ENCODE measurements at regions not wholly inside any gene's neighbourhood (a gene's known extent, or its start where the extent isn't known, plus 50 kb on each side); places are given as distances from the start of the nearest gene placed in this dataset.
"Not testable (repeated sequence)": the region's sequence is repeated elsewhere in the genome, so short reads cannot be mapped to it uniquely, and the experiment has no call there.

- WGBS, result 64% methylated on average over 5 of the region's 5 CpGs
- Histone ChIP-seq H3K27ac (ENCODE audit: low read depth) (no peak overlapping the region), H3K36me3 (ENCODE audit: insufficient read depth) (no peaks in the 10 kb centered on the region), H3K4me3 (ENCODE audit: low read depth, low read length) (no peak overlapping the region), H3K4me1 (ENCODE audit: insufficient read depth) (no peaks in the 10 kb centered on the region)
- DNase-seq (ENCODE audit: extremely low spot score), result no peak
These were observed 260.8 kb downstream of the CGGBP1 start for GRCh38 chr3:87797872-87798566.

- H3K27ac ChIP-seq (ENCODE audit: low read depth), result no peak overlapping the region
- no peaks in the 10 kb centered on the region for H3K36me3 ChIP-seq (ENCODE audit: insufficient read depth)
- WGBS, result 68% methylated on average over 3 of the region's 3 CpGs
- H3K4me1 ChIP-seq (ENCODE audit: insufficient read depth), result no peaks in the 10 kb centered on the region
- H3K4me3 ChIP-seq (ENCODE audit: low read depth, low read length), result no peak overlapping the region
- DNase-seq (ENCODE audit: extremely low spot score), result no peak
These were observed 262.0 kb downstream of the CGGBP1 start for GRCh38 chr3:87796843-87797185.

GRCh38 chr3:87796137-87796842 lies 262.5 kb downstream of the CGGBP1 start:
- 17% methylated on average over 2 of the region's 2 CpGs for WGBS
- no peaks in the 10 kb centered on the region for H3K36me3 ChIP-seq (ENCODE audit: insufficient read depth)
- no peak for DNase-seq (ENCODE audit: extremely low spot score)
- H3K4me1 ChIP-seq (ENCODE audit: insufficient read depth), result no peaks in the 10 kb centered on the region
- no peak overlapping the region for H3K4me3 ChIP-seq (ENCODE audit: low read depth, low read length)
- no peak overlapping the region for H3K27ac ChIP-seq (ENCODE audit: low read depth)

- WGBS, result 58% methylated on average over 1 of the region's 1 CpG
- DNase-seq (ENCODE audit: extremely low spot score), result no peak
- no peak overlapping the region for H3K27ac ChIP-seq (ENCODE audit: low read depth)
- H3K4me1 ChIP-seq (ENCODE audit: insufficient read depth), result no peaks in the 10 kb centered on the region
- no peak overlapping the region for H3K4me3 ChIP-seq (ENCODE audit: low read depth, low read length)
- H3K36me3 ChIP-seq (ENCODE audit: insufficient read depth), result no peaks in the 10 kb centered on the region
These were observed 263.1 kb downstream of the CGGBP1 start for GRCh38 chr3:87795701-87796100.

GRCh38 chr3:87793337-87793877 lies 265.4 kb downstream of the CGGBP1 start:
- H3K27ac ChIP-seq (ENCODE audit: low read depth), result no peak overlapping the region
- 10% methylated on average over 17 of the region's 17 CpGs for WGBS
- H3K4me3 ChIP-seq (ENCODE audit: low read depth, low read length), result peak overlapping the region; percentile 30
- H3K4me1 ChIP-seq (ENCODE audit: insufficient read depth), result no peaks in the 10 kb centered on the region
- no peak for DNase-seq (ENCODE audit: extremely low spot score)
- no peaks in the 10 kb centered on the region for H3K36me3 ChIP-seq (ENCODE audit: insufficient read depth)

- peak within 1 kb of the TSS; percentile 30 for H3K4me3 ChIP-seq (ENCODE audit: low read depth, low read length)
- H3K27ac ChIP-seq (ENCODE audit: low read depth), result no peak within 1 kb of the TSS
These were observed 266.1 kb downstream of the CGGBP1 start, which contains the start of gene HTR1F for GRCh38 chr3:87792534-87793336. Gene HTR1F (plus strand): TSS chr3:87792706.

GRCh38 chr3:87792198-87792533 lies 266.6 kb downstream of the CGGBP1 start:
- 14% methylated on average over 10 of the region's 10 CpGs for WGBS
- H3K36me3 ChIP-seq (ENCODE audit: insufficient read depth), result no peaks in the 10 kb centered on the region
- DNase-seq (ENCODE audit: extremely low spot score), result no peak
- peak overlapping the region; percentile 30 for H3K4me3 ChIP-seq (ENCODE audit: low read depth, low read length)
- no peak overlapping the region for H3K27ac ChIP-seq (ENCODE audit: low read depth)
- H3K4me1 ChIP-seq (ENCODE audit: insufficient read depth), result no peaks in the 10 kb centered on the region

More at GRCh38 chr3:87792534-87793336, 266.1 kb downstream of the CGGBP1 start, which contains the start of gene HTR1F:
- under 1% methylated on average over 62 of the region's 62 CpGs for WGBS
- Histone ChIP-seq H3K4me1 (ENCODE audit: insufficient read depth) (no peaks in the 10 kb centered on the region), H3K36me3 (ENCODE audit: insufficient read depth) (no peaks in the 10 kb centered on the region)
- no peak for DNase-seq (ENCODE audit: extremely low spot score)

GRCh38 chr3:87791248-87792027 lies 267.4 kb downstream of the CGGBP1 start:
- 83% methylated on average over 9 of the region's 9 CpGs for WGBS
- Histone ChIP-seq H3K36me3 (ENCODE audit: insufficient read depth) (no peaks in the 10 kb centered on the region), H3K4me1 (ENCODE audit: insufficient read depth) (no peaks in the 10 kb centered on the region), H3K27ac (ENCODE audit: low read depth) (no peak overlapping the region), H3K4me3 (ENCODE audit: low read depth, low read length) (no peak overlapping the region)
- no peak for DNase-seq (ENCODE audit: extremely low spot score)

GRCh38 chr3:87789049-87789448 lies 269.8 kb downstream of the CGGBP1 start:
- H3K36me3 ChIP-seq (ENCODE audit: insufficient read depth); H3K4me1 ChIP-seq (ENCODE audit: insufficient read depth); DNase-seq (ENCODE audit: extremely low spot score); H3K4me3 ChIP-seq (ENCODE audit: low read depth, low read length); H3K27ac ChIP-seq (ENCODE audit: low read depth): not testable (repeated sequence)
- WGBS, result 80% methylated on average over 3 of the region's 3 CpGs

- Histone ChIP-seq H3K4me1 (ENCODE audit: insufficient read depth) (no peaks in the 10 kb centered on the region), H3K36me3 (ENCODE audit: insufficient read depth) (no peaks in the 10 kb centered on the region), H3K27ac (ENCODE audit: low read depth) (no peak overlapping the region), H3K4me3 (ENCODE audit: low read depth, low read length) (no peak overlapping the region)
- DNase-seq (ENCODE audit: extremely low spot score), result no peak
- 84% methylated on average over 4 of the region's 4 CpGs for WGBS
These were observed 270.3 kb downstream of the CGGBP1 start for GRCh38 chr3:87788516-87788915.

GRCh38 chr3:87780811-87781210 lies 278.0 kb downstream of the CGGBP1 start:
- no peaks in the 10 kb centered on the region for H3K36me3 ChIP-seq (ENCODE audit: insufficient read depth)
- WGBS, result 85% methylated on average over 2 of the region's 2 CpGs
- no peak for DNase-seq (ENCODE audit: extremely low spot score)
- H3K4me1 ChIP-seq (ENCODE audit: insufficient read depth), result no peaks in the 10 kb centered on the region
- no peak overlapping the region for H3K27ac ChIP-seq (ENCODE audit: low read depth)
- H3K4me3 ChIP-seq (ENCODE audit: low read depth, low read length), result no peak overlapping the region

- 65% methylated on average over 1 of the region's 1 CpG for WGBS
- H3K4me3 ChIP-seq (ENCODE audit: low read depth, low read length), result no peak overlapping the region
- H3K4me1 ChIP-seq (ENCODE audit: insufficient read depth), result no peaks in the 10 kb centered on the region
- DNase-seq (ENCODE audit: extremely low spot score), result no peak
- no peak overlapping the region for H3K27ac ChIP-seq (ENCODE audit: low read depth)
- H3K36me3 ChIP-seq (ENCODE audit: insufficient read depth), result no peaks in the 10 kb centered on the region
These were observed 279.9 kb downstream of the CGGBP1 start for GRCh38 chr3:87778876-87779275.
